NCI-H2029 (cell line): ENCODE measurements at regions not wholly inside any gene's neighbourhood (a gene's known extent, or its start where the extent isn't known, plus 50 kb on each side); places are given as distances from the start of the nearest gene placed in this dataset.

Experiments used
- DNase-seq: peaks from one replicate; lab custom pipeline; 2025; lab: John Stamatoyannopoulos, UW

DNA sequence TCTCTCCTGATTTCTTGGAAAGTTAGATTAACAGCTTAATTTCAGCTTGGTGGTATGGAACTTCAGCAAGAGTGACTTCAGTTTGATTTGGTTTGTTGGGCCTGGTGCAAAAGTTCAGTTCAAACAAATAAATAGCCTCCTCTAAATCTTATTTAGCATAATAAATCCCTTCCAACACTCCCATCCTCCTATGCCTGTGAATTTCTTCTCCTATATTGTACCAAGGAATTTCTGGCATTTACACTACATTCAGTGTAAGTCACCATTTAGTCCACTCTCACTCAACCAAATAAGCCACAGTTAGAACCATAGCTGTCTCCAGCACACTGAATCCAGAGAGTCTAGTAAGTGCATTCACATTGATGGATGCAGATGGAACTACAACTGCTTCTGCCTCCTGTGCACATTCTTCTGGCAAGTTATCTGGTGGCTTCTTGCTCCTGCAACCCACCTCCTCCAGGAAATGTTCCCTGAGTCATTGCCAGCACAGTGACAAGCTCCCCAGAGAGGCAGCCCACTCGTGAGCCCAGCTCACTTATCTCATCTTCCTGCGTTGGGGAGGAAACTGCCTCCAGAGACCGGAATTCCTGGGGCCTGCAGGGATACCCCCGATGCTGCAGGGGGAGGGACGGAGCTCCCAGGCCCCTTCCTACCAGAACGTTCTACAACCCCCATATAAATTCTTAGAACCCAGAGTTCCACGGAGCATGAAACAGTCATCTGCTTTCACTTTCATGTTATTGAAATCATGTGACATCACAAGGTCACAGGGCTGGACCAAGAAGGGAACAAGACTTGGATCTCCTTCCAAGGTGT is 318.3 kb downstream of the PHKB start:
- DNase-seq = peak; percentile 5

GRCh38 chr16:47778106-47778801 is 317.1 kb downstream of the PHKB start:
- DNase-seq = no peak

DNA sequence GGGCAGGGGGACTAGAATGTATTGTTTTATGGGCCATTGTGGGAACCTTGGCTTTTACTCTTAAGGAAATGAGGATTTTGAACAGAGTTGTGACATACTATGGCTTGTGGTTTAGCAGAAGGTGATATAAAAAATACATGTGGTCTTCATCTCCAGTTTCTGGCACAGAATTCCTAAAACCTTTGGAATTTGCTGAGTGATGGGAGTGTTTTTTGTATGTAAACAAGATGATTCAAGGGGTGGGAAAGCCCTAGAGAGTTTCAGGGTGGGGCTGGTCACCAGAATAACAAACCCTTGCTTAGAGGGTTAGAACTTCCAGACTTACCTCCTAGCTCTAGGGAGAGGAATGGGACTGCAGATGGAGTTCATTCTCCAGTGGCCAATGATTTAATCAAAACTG is 316.1 kb downstream of the PHKB start:
- no peak for DNase-seq

- peak; percentile 9 for DNase-seq
Observed at GRCh38 chr16:47774661-47775060, 313.5 kb downstream of the PHKB start.

DNA sequence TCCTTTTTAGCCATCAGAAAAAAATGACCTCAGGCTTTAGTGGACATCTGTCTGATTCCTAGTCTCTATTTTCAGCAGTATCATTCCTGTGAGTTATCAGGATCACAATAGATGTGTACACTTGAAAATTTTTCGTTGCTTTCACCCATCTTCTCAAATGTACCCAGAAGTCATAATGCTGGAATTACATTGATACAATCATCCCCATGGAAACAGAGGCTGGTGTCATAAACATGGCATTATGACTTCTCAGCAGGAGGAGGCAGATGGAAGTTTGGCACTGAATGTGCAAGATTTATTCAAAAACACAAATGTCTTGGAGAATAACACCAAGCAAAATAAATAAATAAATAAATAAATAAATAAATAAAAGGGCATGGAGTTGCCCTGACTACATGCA is 292.5 kb downstream of the PHKB start:
- no peak for DNase-seq
